ENCODE measurements at regions not wholly inside any gene's neighbourhood (a gene's known extent, or its start where the extent isn't known, plus 50 kb on each side); places are given as distances from the start of the nearest gene placed in this dataset.

DNA sequence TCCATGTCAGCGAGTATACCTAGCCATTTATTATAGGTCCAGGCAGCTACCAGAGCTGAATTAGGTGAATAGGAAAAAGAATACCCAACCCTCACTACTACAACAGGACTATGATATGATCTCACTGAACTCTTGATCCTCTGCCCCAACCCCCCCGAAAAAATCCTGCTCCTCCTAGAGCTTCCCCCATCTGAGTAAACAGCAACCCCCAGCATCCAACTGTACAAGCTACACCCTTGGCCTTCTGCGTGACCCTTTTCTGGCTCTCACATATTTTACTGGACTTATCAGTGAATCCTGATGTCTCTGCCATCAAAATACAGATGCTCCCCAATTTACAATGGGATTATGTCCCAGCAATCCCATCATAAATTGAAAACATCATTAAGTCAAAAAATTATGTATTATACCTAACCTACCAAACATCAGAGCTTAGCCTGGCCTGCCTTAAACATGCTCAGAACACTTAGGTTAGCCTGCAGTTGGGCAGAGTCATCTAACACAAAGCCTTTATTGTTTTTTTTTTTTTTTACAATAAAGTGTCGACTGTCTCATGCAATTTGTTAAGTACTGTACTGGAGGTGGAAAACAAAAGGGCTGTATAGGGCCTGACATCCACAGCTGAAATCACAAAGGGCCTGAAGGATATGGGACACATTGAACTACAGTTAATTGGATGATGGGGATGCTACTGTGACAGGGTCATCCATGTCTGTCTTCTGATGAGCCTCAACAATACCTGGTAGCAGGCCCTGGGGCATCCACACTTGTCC lies 128.9 kb upstream of the ERCC6L2 start:
- Histone ChIP-seq H3K9me3 (ENCODE audit: control insufficient read depth, insufficient read depth, low read length) (no peaks in the 10 kb centered on the region), H3K27ac (ENCODE audit: low read length) (no peak overlapping the region), H3K4me1 (ENCODE audit: control insufficient read depth, insufficient read depth, low read length) (peaks cover 13% of the 10 kb centered on the region), H3K27me3 (ENCODE audit: control insufficient read depth, insufficient read depth, low read length) (no peaks in the 10 kb centered on the region), H3K4me3 (ENCODE audit: low read length) (no peak overlapping the region), H3K36me3 (ENCODE audit: control insufficient read depth, insufficient read depth, low read length) (no peaks in the 10 kb centered on the region)
- intact Hi-C loops (cut with micrococcal nuclease), result no loop called here
- H3K4me1 Mint-ChIP-seq, result no peaks in the 10 kb centered on the region
- DNase-seq, result no peak
- 80% methylated on average over 3 of the region's 4 CpGs for WGBS (ENCODE audit: insufficient coverage)
- ATAC-seq, result no peak
- H3K4me3 Mint-ChIP-seq, result no peak overlapping the region
- H3K9me3 Mint-ChIP-seq, result no peaks in the 10 kb centered on the region
- peaks cover 13 to 22% of the 10 kb centered on the region in 2 donors for H3K27me3 Mint-ChIP-seq (ENCODE audit: low read depth in 2 of 2)
- H3K36me3 Mint-ChIP-seq, result no peaks in the 10 kb centered on the region
- no peak overlapping the region for H3K27ac Mint-ChIP-seq
- TF ChIP-seq, protein P1, sequence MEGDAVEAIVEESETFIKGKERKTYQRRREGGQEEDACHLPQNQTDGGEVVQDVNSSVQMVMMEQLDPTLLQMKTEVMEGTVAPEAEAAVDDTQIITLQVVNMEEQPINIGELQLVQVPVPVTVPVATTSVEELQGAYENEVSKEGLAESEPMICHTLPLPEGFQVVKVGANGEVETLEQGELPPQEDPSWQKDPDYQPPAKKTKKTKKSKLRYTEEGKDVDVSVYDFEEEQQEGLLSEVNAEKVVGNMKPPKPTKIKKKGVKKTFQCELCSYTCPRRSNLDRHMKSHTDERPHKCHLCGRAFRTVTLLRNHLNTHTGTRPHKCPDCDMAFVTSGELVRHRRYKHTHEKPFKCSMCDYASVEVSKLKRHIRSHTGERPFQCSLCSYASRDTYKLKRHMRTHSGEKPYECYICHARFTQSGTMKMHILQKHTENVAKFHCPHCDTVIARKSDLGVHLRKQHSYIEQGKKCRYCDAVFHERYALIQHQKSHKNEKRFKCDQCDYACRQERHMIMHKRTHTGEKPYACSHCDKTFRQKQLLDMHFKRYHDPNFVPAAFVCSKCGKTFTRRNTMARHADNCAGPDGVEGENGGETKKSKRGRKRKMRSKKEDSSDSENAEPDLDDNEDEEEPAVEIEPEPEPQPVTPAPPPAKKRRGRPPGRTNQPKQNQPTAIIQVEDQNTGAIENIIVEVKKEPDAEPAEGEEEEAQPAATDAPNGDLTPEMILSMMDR (IDR thresholded peaks at IDR 0.05), result no peak

DNA sequence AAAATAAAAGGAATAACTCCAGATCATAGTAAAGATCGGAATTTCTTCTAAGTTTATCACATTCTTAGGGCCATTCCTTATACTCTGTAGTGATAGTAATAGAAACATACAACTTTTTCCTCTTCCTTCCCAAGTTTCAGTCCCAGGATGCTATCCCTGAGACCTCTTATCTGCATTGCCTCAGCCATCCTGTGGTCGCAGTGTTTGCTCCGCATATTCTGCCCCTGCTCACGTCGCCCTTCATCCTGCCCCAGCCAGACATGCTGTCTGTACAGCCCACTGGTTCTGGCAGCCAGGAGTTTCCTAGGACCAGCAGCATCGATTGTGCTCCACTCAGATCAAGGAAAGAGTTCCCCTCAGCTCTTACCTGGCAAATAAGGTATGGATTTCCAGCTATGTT lies 132.7 kb upstream of the ERCC6L2 start:
- Mint-ChIP-seq H3K4me3 (no peak overlapping the region), H3K9me3 (no peaks in the 10 kb centered on the region), H3K27me3 (ENCODE audit: low read depth in 2 of 2) (peaks cover 9 to 13% of the 10 kb centered on the region in 2 donors), H3K36me3 (no peaks in the 10 kb centered on the region), H3K4me1 (no peaks in the 10 kb centered on the region), H3K27ac (no peak overlapping the region)
- ATAC-seq, result no peak
- no peaks in the 10 kb centered on the region for H3K36me3 ChIP-seq (ENCODE audit: control insufficient read depth, insufficient read depth, low read length)
- TF ChIP-seq, protein P1 (IDR thresholded peaks at IDR 0.05), result no peak
- no peaks in the 10 kb centered on the region for H3K27me3 ChIP-seq (ENCODE audit: control insufficient read depth, insufficient read depth, low read length)
- 34% methylated on average over 5 of the region's 6 CpGs for WGBS (ENCODE audit: insufficient coverage)
- intact Hi-C loops (cut with micrococcal nuclease), result no loop called here
- DNase-seq, result no peak
- peaks cover 6% of the 10 kb centered on the region for H3K4me1 ChIP-seq (ENCODE audit: control insufficient read depth, insufficient read depth, low read length)
- H3K9me3 ChIP-seq (ENCODE audit: control insufficient read depth, insufficient read depth, low read length), result no peaks in the 10 kb centered on the region
- no peak overlapping the region for H3K27ac ChIP-seq (ENCODE audit: low read length)
- H3K4me3 ChIP-seq (ENCODE audit: low read length), result no peak overlapping the region

DNA sequence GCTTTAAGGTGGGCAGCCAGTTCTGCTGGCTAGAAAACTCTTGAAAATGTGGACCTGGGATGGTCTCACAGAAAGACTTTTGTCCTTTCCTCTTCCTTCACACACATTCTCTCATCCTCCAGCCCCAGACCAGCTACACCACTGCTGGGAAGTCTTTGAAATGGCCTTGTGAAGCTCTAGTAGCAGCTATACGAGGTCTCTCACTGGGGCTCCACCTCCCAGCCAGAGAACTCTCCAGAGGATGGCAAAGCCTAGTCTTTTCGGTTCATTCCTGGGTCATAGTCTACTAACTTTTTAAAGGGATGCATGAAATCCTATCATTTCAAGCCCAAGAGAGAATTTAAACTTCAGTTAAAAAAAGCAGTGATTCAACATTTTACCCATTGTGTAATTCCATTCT lies 133.9 kb upstream of the ERCC6L2 start:
- no peaks in the 10 kb centered on the region for H3K9me3 ChIP-seq (ENCODE audit: control insufficient read depth, insufficient read depth, low read length)
- H3K27me3 ChIP-seq (ENCODE audit: control insufficient read depth, insufficient read depth, low read length), result no peaks in the 10 kb centered on the region
- H3K27ac ChIP-seq (ENCODE audit: low read length), result no peak overlapping the region
- intact Hi-C loops (cut with micrococcal nuclease), result no loop called here
- H3K36me3 ChIP-seq (ENCODE audit: control insufficient read depth, insufficient read depth, low read length), result no peaks in the 10 kb centered on the region
- Mint-ChIP-seq H3K9me3 (no peaks in the 10 kb centered on the region), H3K27me3 (ENCODE audit: low read depth in 2 of 2) (peaks cover 12 to 13% of the 10 kb centered on the region in 2 donors), H3K27ac (no peak overlapping the region), H3K36me3 (no peaks in the 10 kb centered on the region), H3K4me1 (no peaks in the 10 kb centered on the region), H3K4me3 (no peak overlapping the region)
- ATAC-seq (no peak), DNase-seq (no peak)
- H3K4me1 ChIP-seq (ENCODE audit: control insufficient read depth, insufficient read depth, low read length), result peaks cover 6% of the 10 kb centered on the region
- 73% methylated on average over 1 of the region's 2 CpGs for WGBS (ENCODE audit: insufficient coverage)
- TF ChIP-seq, protein P1 (IDR thresholded peaks at IDR 0.05), result no peak
- H3K4me3 ChIP-seq (ENCODE audit: low read length), result no peak overlapping the region
